Pancreas (tissue), 10 donors: ENCODE measurements at regions not wholly inside any gene's neighbourhood (a gene's known extent, or its start where the extent isn't known, plus 50 kb on each side); places are given as distances from the start of the nearest gene placed in this dataset.

ENCODE experiments used
- ATAC-seq, 4 donors: fragments of 200-7000 bp; cut with Tn5 transposase; one replicate each; pipeline versions ENCODE4 v1.8.0 to v1.9.1; 2020; ENCODE audit warnings: mild to moderate bottlenecking in 4 of 4, moderate library complexity in 4 of 4
- DNase-seq, 6 donors: peaks; one replicate each; pipeline ENCODE4 v3.0.0-alpha.2; 2020
- FAIRE-seq: peaks from 2 replicates; lab custom pipeline; 2012; peaks lifted over from hg19 to GRCh38; lab: Jason Lieb, UNC
- H3K27ac ChIP-seq, 4 donors: fragments of 200-600 bp; sonication (generic); 1 replicate in 3 of 4; 2 replicates in 1 of 4; pipeline versions ENCODE4 v1.5.0 to v1.8.0; 2020
- H3K27me3 ChIP-seq, 4 donors: fragments of 200-600 bp; one replicate each; pipeline ENCODE4 v1.8.0; 2021
- H3K36me3 ChIP-seq, 3 donors: fragments of 200-600 bp; sonication (generic) in 1 of 3; one replicate each; pipeline versions ENCODE4 v1.5.0 to v1.8.0; 2020 to 2021
- H3K4me1 ChIP-seq, 3 donors: fragments of 200-600 bp; one replicate each; pipeline ENCODE4 v1.8.0; 2021
- H3K4me3 ChIP-seq, 4 donors: fragments of 200-600 bp; sonication (generic) in 2 of 4; one replicate each; pipeline versions ENCODE4 v1.5.0 to v1.8.0; 2020 to 2021
- H3K9me3 ChIP-seq, 4 donors: fragments of 200-600 bp; one replicate each; pipeline ENCODE4 v1.8.0; 2021
- CTCF ChIP-seq, 4 donors: fragments of 200-600 bp; sonication (generic) in 3 of 4; IDR thresholded peaks; one replicate each; pipeline versions ENCODE4 v1.5.0 to v1.8.0; 2021; ENCODE audit warnings: antibody characterized with exemption in 4 of 4
- WGBS, 2 donors: extraction: QIAGEN DNeasy Blood & Tissue Kit; methylation state at CpG; one replicate each; pipeline ENCODE4 v1.1.7; 2013; 5-methylcytosine and 5-hydroxymethylcytosine counted together
- intact Hi-C, 3 donors: fragments of 100-400 bp; cut with DNase I; formaldehyde crosslinking; loops; one replicate each; pipeline versions ENCODE4 v1.11.1 to v1.14.2; 2022
- donor health status: healthy with polysubstance abuse.
- donor health status: DM: no; HTN: no; CAD: no; lungs with moderate emphysema.
- donor health status: DM: no; HTN: no; CAD: no.
- donor health status: control.
- donor health status: control.
- donor health status: Bipolar disorder and iron deficiency.
- donor health status: DM: yes; HTN: yes; CAD: no.
- donor health status: DM: no; HTN: no; CAD: no.
- donor health status: DM: no; HTN: no; CAD: no.
- donor health status: DM: yes; HTN: yes; CAD: no.

GRCh38 chrX:69077895-69078455 is 87.3 kb downstream of the PJA1 start:
- intact Hi-C loops: no loop called here
- WGBS, 2 donors: 61 to 62% methylated on average over 6 of the region's 6 CpGs
- no peak for FAIRE-seq

GRCh38 chrX:69076088-69076487 is 89.2 kb downstream of the PJA1 start:
- Histone ChIP-seq H3K9me3 (no peaks in the 10 kb centered on the region), H3K4me3 (no peak overlapping the region), H3K4me1 (no peaks in the 10 kb centered on the region), H3K27ac (no peak overlapping the region), H3K36me3 (no peaks in the 10 kb centered on the region), H3K27me3 (peaks cover 0 to 3% (median 0%) of the 10 kb centered on the region in 4 donors)
- DNase-seq (no peak), FAIRE-seq (no peak), ATAC-seq (no peak)
- WGBS, 2 donors: 76 to 81% methylated on average over 2 of the region's 2 CpGs
- intact Hi-C loops: no loop called here
- no peak for TF ChIP-seq CTCF (IDR thresholded peaks at IDR 0.05)

More at GRCh38 chrX:69077895-69078455, 87.3 kb downstream of the PJA1 start:
- no peaks in the 10 kb centered on the region for H3K36me3 ChIP-seq
- TF ChIP-seq CTCF (IDR thresholded peaks at IDR 0.05): no peak
- H3K4me1 ChIP-seq: no peaks in the 10 kb centered on the region
- DNase-seq (peak in 2 of 6 donors; percentile 13 to 17), ATAC-seq (no peak)
- no peaks in the 10 kb centered on the region for H3K9me3 ChIP-seq
- H3K27me3 ChIP-seq: no peaks in the 10 kb centered on the region
- H3K4me3 ChIP-seq: no peak overlapping the region
- no peak overlapping the region for H3K27ac ChIP-seq

- Histone ChIP-seq H3K27me3 (peaks cover 0 to 3% (median 0%) of the 10 kb centered on the region in 4 donors), H3K36me3 (no peaks in the 10 kb centered on the region), H3K4me1 (no peaks in the 10 kb centered on the region), H3K4me3 (no peak overlapping the region), H3K27ac (no peak overlapping the region), H3K9me3 (no peaks in the 10 kb centered on the region)
- FAIRE-seq: no peak
- WGBS, 2 donors: 81 to 89% methylated on average over 3 of the region's 3 CpGs
- peak in 1 of 6 donors; percentile 26 for DNase-seq
- intact Hi-C loops: no loop called here
- no peak for TF ChIP-seq CTCF (IDR thresholded peaks at IDR 0.05)
- ATAC-seq: no peak
These were observed 90.5 kb downstream of the PJA1 start for GRCh38 chrX:69074726-69075125.

- no peak for FAIRE-seq
- 62 to 70% methylated on average over 3 of the region's 3 CpGs for WGBS, 2 donors
These were observed 91.5 kb downstream of the PJA1 start for GRCh38 chrX:69073721-69074120.

More at GRCh38 chrX:69073721-69074120, 91.5 kb downstream of the PJA1 start:
- no peaks in the 10 kb centered on the region for H3K9me3 ChIP-seq
- ATAC-seq: no peak
- no peaks in the 10 kb centered on the region for H3K4me1 ChIP-seq
- DNase-seq: peak in 1 of 6 donors; percentile 19
- H3K36me3 ChIP-seq: no peaks in the 10 kb centered on the region
- peaks cover 0 to 3% (median 0%) of the 10 kb centered on the region in 4 donors for H3K27me3 ChIP-seq
- intact Hi-C loops: no loop called here
- H3K4me3 ChIP-seq: no peak overlapping the region
- no peak for TF ChIP-seq CTCF (IDR thresholded peaks at IDR 0.05)
- no peak overlapping the region for H3K27ac ChIP-seq
